ENCODE measurements at regions not wholly inside any gene's neighbourhood (a gene's known extent, or its start where the extent isn't known, plus 50 kb on each side); places are given as distances from the start of the nearest gene placed in this dataset.
"Not testable (repeated sequence)": the region's sequence is repeated elsewhere in the genome, so short reads cannot be mapped to it uniquely, and the experiment has no call there.

- DNase-seq: peak in 1 of 2 donors; percentile 12
These were observed 60.8 kb upstream of the CCDC179 start for GRCh38 chr11:22920939-22921565.

GRCh38 chr11:22922672-22923071 lies 62.4 kb upstream of the CCDC179 start:
- DNase-seq: no peak

- no peak for DNase-seq
These were observed 63.3 kb upstream of the CCDC179 start for GRCh38 chr11:22923561-22923960.

- DNase-seq: no peak
These were observed 66.1 kb upstream of the CCDC179 start for GRCh38 chr11:22926341-22926740.

GRCh38 chr11:22927793-22928192 lies 67.5 kb upstream of the CCDC179 start:
- no peak for DNase-seq

- DNase-seq: no peak
These were observed 68.1 kb upstream of the CCDC179 start for GRCh38 chr11:22928207-22928917.

GRCh38 chr11:22930816-22931594 lies 70.7 kb upstream of the CCDC179 start:
- no peak for DNase-seq

- DNase-seq: no peak
These were observed 78.4 kb upstream of the CCDC179 start for GRCh38 chr11:22938691-22939090.

GRCh38 chr11:22941544-22941943 lies 81.3 kb upstream of the CCDC179 start:
- DNase-seq: not testable (repeated sequence)

- no peak for DNase-seq
These were observed 97.5 kb upstream of the CCDC179 start for GRCh38 chr11:22957786-22958185.

- no peak for DNase-seq
These were observed 114.0 kb upstream of the CCDC179 start for GRCh38 chr11:22974251-22974650.

GRCh38 chr11:22976146-22976545 lies 115.9 kb upstream of the CCDC179 start:
- peak in 1 of 2 donors; percentile 3 for DNase-seq

GRCh38 chr11:22982903-22983302 lies 122.6 kb upstream of the CCDC179 start:
- no peak for DNase-seq

GRCh38 chr11:22984045-22984444 lies 123.8 kb upstream of the CCDC179 start:
- DNase-seq: no peak

- no peak for DNase-seq
These were observed 129.1 kb upstream of the CCDC179 start for GRCh38 chr11:22989371-22989770.

GRCh38 chr11:22991196-22991595 lies 130.9 kb upstream of the CCDC179 start:
- no peak for DNase-seq

GRCh38 chr11:23006730-23007129 lies 146.5 kb upstream of the CCDC179 start:
- DNase-seq: no peak

GRCh38 chr11:23010790-23011335 lies 150.6 kb upstream of the CCDC179 start:
- no peak for DNase-seq

- no peak for DNase-seq
These were observed 152.7 kb upstream of the CCDC179 start for GRCh38 chr11:23012930-23013329.

- DNase-seq: no peak
These were observed 153.2 kb upstream of the CCDC179 start for GRCh38 chr11:23013509-23013908.

- DNase-seq: no peak
These were observed 161.1 kb upstream of the CCDC179 start for GRCh38 chr11:23021287-23021863.

- no peak for DNase-seq
These were observed 162.6 kb upstream of the CCDC179 start for GRCh38 chr11:23022854-23023253.

GRCh38 chr11:23023319-23023718 lies 163.0 kb upstream of the CCDC179 start:
- DNase-seq: no peak

All from bone marrow (tissue), 2 donors.